Activated CD4-positive, alpha-beta T cell treated with anti-CD3 and anti-CD28 coated beads, Interleukin-2, amount 10 ng/mL, durations not matched to agents 7 days and 5 days (primary cell): ENCODE measurements at regions not wholly inside any gene's neighbourhood (a gene's known extent, or its start where the extent isn't known, plus 50 kb on each side); places are given as distances from the start of the nearest gene placed in this dataset.

Experiments
- CTCF ChIA-PET: fragments of 350-600 bp; sonication (Branson Sonifier 250); formaldehyde crosslinking; loops from one replicate; lab custom pipeline; 2021; ENCODE audit warnings: antibody characterized with exemption; lab: Charles Lee
- POLR2A ChIA-PET: fragments of 350-600 bp; sonication (Branson Sonifier 250); formaldehyde crosslinking; loops from one replicate; lab custom pipeline; 2021; ENCODE audit warnings: antibody characterized with exemption; lab: Charles Lee
- DNase-seq: peaks from one replicate; pipeline ENCODE4 v3.0.0-alpha.2; 2020
- H3K27ac Mint-ChIP-seq: one replicate; pipeline ENCODE4 v1.8.0; 2021; ENCODE audit warnings: mild to moderate bottlenecking, moderate library complexity, mixed read lengths
- H3K27me3 Mint-ChIP-seq: one replicate; pipeline ENCODE4 v1.8.0; 2021; ENCODE audit warnings: mixed read lengths
- H3K36me3 Mint-ChIP-seq: one replicate; pipeline ENCODE4 v1.8.0; 2021; ENCODE audit warnings: low read depth, mixed read lengths
- H3K4me1 Mint-ChIP-seq: one replicate; pipeline ENCODE4 v1.8.0; 2021; ENCODE audit warnings: mixed read lengths
- H3K4me3 Mint-ChIP-seq: one replicate; pipeline ENCODE4 v1.8.0; 2021; ENCODE audit warnings: mild to moderate bottlenecking, moderate library complexity, mixed read lengths
- H3K9me3 Mint-ChIP-seq: one replicate; pipeline ENCODE4 v1.8.0; 2021; ENCODE audit warnings: mixed read lengths

DNA sequence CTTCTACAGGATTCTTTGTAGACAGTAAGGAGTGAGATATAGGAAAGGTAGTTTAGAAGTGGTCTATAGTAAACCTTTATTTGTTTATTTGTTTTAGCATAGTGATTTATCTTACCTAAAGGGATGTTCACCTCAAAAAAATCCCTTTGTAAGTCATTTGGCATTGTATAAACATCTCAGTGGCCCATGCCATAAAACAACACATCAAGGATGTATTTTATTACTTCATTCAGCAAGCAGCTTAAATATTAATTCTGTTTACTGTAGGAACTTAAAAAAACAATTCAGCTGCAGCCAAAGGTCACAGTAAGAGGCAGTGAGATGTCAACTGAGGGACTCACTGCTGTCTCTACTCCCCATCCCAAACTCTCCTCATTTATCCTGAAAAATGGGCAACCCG, 452.7 kb downstream of the HINT1 start:
- DNase-seq = no peak
- ChIA-PET POLR2A (no interaction called here), CTCF (no interaction called here)
- Mint-ChIP-seq H3K36me3 (no peaks in the 10 kb centered on the region), H3K27ac (no peak overlapping the region), H3K4me1 (no peaks in the 10 kb centered on the region), H3K9me3 (no peaks in the 10 kb centered on the region), H3K4me3 (no peak overlapping the region), H3K27me3 (peaks cover 1% of the 10 kb centered on the region)

DNA sequence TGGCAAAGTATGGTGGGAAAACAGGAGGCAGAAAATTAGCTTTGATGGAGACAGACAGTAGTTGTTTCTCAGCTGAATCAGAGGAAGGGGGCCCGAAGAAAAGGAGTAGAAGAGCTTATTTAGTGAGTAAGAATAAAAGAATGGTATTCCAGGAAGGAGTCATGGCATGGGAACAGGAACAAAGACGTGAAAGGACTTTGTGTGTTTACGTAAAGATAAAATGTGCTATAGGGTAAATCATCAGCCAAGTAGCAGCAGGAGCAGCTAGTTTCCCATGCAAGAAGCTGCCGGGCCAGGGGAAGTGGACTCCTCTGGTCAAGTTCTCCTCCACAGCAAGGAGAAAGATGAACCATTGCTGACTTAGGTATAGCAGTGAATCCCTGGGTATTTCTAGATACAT, 454.5 kb downstream of the HINT1 start:
- no peak for DNase-seq
- no peaks in the 10 kb centered on the region for H3K4me1 Mint-ChIP-seq
- H3K36me3 Mint-ChIP-seq = no peaks in the 10 kb centered on the region
- ChIA-PET POLR2A (no interaction called here), CTCF (no interaction called here)
- H3K9me3 Mint-ChIP-seq = no peaks in the 10 kb centered on the region
- peaks cover 1% of the 10 kb centered on the region for H3K27me3 Mint-ChIP-seq
- H3K4me3 Mint-ChIP-seq = no peak overlapping the region
- H3K27ac Mint-ChIP-seq = no peak overlapping the region

DNA sequence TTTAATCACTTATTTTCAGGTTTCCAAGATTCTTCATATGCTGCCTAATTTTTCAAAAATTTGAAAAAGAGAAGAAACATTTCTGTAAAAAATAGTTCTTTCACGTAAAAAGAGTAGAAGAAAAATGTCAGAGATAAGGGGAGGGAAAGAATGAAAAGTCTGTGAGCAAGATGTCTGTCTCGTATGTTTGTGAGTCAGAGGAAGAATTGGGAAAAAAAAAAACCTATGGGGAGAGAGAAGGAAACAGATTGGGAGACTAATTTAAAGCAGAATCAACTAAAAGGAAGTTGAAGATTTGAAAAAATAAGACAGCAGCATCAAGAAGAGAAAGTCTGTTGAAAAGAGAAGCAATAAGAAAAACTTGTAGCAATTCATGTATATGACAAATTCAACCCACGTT, 456.3 kb downstream of the HINT1 start:
- H3K4me3 Mint-ChIP-seq = no peak overlapping the region
- no peak overlapping the region for H3K27ac Mint-ChIP-seq
- H3K27me3 Mint-ChIP-seq = peaks cover 1% of the 10 kb centered on the region
- no peaks in the 10 kb centered on the region for H3K4me1 Mint-ChIP-seq
- H3K9me3 Mint-ChIP-seq = no peaks in the 10 kb centered on the region
- DNase-seq = no peak
- ChIA-PET CTCF (no interaction called here), POLR2A (interaction anchor here (0.6 kb wide), 1 partner anchor 49 kb away, joined by 3 read pairs; no protein-coding TSS in a partner anchor)
- no peaks in the 10 kb centered on the region for H3K36me3 Mint-ChIP-seq

DNA sequence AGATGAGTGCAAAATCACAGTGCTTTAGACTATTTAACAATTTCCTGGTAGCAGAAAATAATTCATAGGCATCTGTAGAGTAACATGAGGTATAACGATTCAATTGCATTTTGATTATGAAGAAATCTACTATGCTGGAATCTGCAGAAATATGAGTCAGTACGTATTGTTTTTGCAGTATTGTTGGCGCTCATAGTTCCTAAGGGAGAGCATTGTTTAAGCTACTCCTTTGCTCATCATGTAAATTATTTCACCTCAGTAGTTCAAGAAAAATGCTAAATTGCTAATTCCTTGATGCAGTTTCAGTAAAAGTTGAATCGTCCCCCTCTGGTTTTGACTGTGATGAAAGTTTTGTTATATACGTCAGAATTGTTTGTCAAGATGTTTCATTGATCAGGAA, 458.4 kb downstream of the HINT1 start:
- no peak overlapping the region for H3K4me3 Mint-ChIP-seq
- H3K27me3 Mint-ChIP-seq = no peaks in the 10 kb centered on the region
- ChIA-PET POLR2A (no interaction called here), CTCF (no interaction called here)
- no peaks in the 10 kb centered on the region for H3K36me3 Mint-ChIP-seq
- DNase-seq = no peak
- no peak overlapping the region for H3K27ac Mint-ChIP-seq
- H3K4me1 Mint-ChIP-seq = no peaks in the 10 kb centered on the region
- no peaks in the 10 kb centered on the region for H3K9me3 Mint-ChIP-seq

DNA sequence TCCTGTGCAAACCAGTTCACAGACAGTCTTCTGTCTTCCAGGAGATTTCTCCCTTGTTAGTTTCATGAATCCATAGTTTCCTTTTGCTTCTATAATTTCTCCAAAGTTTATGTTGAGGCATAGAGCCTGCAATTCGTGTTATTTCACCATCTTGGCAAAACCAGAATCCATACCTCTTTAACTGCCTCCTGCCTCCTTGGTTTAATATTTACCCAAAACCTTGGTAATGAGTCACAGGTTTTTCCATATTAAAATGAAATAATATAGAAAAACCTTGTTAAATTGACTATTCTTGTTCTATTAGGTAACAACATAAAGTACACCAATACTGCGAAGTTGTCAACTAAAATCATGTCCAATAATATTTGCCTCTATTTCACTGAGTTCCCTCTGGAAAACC, 459.7 kb downstream of the HINT1 start:
- CTCF ChIA-PET = no interaction called here
- Mint-ChIP-seq H3K27me3 (no peaks in the 10 kb centered on the region), H3K4me1 (no peaks in the 10 kb centered on the region)

DNA sequence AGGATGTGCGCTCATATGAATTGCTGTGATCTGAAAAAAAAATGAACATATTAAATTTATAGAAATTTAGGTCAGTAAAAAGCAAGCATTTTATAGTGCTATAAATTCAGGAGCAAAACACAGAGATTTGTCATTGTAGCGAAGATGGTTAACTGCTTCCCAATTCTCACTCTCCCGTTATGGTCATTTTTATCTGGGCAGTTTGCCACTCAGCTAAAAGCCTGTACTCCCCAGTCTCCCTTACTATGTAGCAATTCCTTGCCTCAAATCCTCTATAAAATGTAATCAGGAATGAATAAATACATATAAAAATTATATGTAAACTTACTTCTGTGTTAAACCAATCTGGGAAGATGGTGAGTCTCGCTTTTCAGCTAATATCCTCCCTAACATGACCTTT, 471.5 kb downstream of the HINT1 start:
- POLR2A ChIA-PET = no interaction called here

More for the DNA sequence above, 459.7 kb downstream of the HINT1 start:
- Mint-ChIP-seq H3K27ac (no peak overlapping the region), H3K9me3 (no peaks in the 10 kb centered on the region), H3K36me3 (no peaks in the 10 kb centered on the region), H3K4me3 (no peak overlapping the region)
- no peak for DNase-seq
- POLR2A ChIA-PET = no interaction called here

DNA sequence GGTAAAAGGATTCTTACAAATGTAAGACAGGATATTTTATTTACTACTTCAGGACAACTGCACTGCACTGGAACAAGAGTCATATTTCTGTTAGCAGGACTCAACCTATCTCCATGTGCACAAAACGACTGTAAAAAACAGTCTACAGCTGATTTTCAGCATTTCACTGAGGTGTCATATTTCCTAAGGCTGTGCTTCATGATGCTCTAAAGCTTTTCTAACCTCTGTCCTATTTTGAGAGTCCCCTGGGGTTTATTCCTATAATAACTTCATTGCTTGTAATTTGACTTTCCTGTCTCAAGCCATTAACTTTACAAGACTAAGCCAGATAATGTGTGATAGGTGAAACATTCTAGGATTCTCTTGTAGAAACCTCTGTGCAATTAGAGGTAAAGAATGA, 472.3 kb downstream of the HINT1 start:
- Mint-ChIP-seq H3K4me1 (no peaks in the 10 kb centered on the region), H3K27ac (no peak overlapping the region), H3K36me3 (no peaks in the 10 kb centered on the region), H3K27me3 (peaks cover 13% of the 10 kb centered on the region), H3K4me3 (no peak overlapping the region), H3K9me3 (no peaks in the 10 kb centered on the region)
- CTCF ChIA-PET = no interaction called here
- POLR2A ChIA-PET = no interaction called here
- DNase-seq = no peak

More for the DNA sequence above, 471.5 kb downstream of the HINT1 start:
- no peaks in the 10 kb centered on the region for H3K9me3 Mint-ChIP-seq
- H3K27me3 Mint-ChIP-seq = peaks cover 13% of the 10 kb centered on the region
- no peak overlapping the region for H3K27ac Mint-ChIP-seq
- H3K4me1 Mint-ChIP-seq = no peaks in the 10 kb centered on the region
- no peak for DNase-seq
- no peak overlapping the region for H3K4me3 Mint-ChIP-seq
- H3K36me3 Mint-ChIP-seq = no peaks in the 10 kb centered on the region
- CTCF ChIA-PET = no interaction called here

DNA sequence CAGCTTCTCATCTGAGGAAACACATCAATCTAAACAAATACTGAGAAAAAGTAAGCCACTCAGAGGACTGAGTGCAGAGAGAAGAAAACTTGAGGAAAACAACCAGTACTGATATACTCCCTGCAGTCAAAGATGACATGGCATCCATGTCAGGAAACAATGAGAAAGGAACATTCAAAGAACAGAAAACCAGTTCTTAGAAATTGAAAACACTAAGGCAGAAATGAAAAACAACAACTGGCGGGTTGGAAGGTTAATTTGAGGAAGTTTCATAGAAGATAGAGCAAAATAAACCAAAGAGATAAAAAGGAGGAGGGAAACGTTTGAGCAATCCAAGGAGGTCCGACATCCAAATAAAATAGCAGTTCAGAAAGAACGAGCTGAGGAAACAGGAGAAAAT, 475.2 kb downstream of the HINT1 start:
- ChIA-PET CTCF (no interaction called here), POLR2A (no interaction called here)
- H3K4me3 Mint-ChIP-seq = no peak overlapping the region
- peaks cover 13% of the 10 kb centered on the region for H3K27me3 Mint-ChIP-seq
- DNase-seq = no peak
- H3K27ac Mint-ChIP-seq = no peak overlapping the region
- H3K4me1 Mint-ChIP-seq = no peaks in the 10 kb centered on the region
- no peaks in the 10 kb centered on the region for H3K36me3 Mint-ChIP-seq
- no peaks in the 10 kb centered on the region for H3K9me3 Mint-ChIP-seq

DNA sequence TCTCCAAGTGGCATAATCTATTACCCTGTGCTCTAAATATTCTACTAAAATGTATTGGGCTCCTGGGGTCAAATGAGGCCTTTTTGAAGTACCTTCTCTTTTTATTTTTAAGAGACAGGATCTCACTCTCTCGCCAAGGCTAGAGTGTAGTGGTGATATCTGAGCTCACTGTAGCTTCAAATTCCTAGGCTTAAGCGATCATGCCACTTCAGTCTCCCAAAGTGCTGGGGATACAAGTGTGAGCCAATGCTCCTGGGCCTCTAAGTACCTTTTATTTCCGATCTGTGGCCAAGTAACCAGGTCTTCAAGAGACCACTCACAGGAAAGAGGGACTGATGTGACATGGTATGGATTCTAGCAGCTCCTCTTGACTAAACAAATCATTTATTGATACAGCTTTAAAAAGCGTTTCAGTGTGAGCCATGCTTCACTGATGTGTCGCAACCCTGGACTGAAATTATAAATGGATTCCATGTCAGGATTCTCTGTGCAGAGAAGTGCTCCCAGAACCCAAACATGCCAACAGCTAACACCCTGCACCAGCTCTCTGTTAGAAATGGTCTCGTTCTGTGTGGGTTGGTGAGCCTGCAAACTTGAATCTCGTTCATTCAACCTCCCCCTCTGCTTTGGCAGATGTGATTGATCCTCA, 477.8 kb downstream of the HINT1 start:
- CTCF ChIA-PET = no interaction called here
- Mint-ChIP-seq H3K27me3 (peaks cover 13% of the 10 kb centered on the region), H3K27ac (no peak overlapping the region), H3K9me3 (no peaks in the 10 kb centered on the region), H3K4me1 (no peaks in the 10 kb centered on the region), H3K36me3 (no peaks in the 10 kb centered on the region), H3K4me3 (no peak overlapping the region)
- POLR2A ChIA-PET = no interaction called here
- DNase-seq = no peak

DNA sequence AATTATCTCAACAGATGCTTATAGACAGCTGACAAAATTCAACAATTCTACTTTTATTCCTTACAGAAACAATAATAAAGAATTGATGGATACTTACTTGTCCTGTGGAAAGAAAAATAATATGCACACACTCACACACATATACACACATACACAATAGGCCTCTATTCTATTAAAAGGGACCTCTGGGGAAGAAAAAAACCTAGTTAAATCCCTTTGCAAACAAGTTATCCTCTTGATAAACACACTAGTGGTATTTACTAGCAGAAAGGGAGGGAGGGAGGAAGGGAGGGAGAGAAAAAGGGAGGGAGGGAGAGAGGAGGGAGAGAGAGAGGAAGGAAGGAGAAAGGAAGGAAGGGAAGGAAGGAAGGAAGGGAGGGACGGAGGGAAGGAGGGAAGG, 486.4 kb downstream of the HINT1 start:
- no peak for DNase-seq
- CTCF ChIA-PET = no interaction called here
- Mint-ChIP-seq H3K36me3 (no peaks in the 10 kb centered on the region), H3K27ac (no peak overlapping the region), H3K9me3 (no peaks in the 10 kb centered on the region), H3K27me3 (no peaks in the 10 kb centered on the region), H3K4me3 (no peak overlapping the region), H3K4me1 (no peaks in the 10 kb centered on the region)
- POLR2A ChIA-PET = no interaction called here

DNA sequence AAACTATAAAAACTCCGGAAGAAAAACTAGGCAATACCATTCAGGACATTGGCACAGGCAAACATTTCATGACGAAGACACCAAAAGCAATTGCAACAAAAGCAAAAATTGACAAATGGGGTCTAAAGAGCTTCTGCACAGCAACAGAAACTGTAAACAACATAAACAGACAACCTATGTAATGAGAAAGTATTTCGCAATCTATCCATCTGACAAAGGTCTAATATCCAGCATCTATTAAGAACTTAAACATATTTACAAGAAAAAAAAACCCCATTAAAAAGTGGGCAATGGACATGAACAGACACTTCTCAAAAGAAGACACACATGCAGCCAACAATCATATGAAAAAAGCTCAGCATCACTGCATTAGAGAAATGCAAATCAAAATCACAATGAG, 498.6 kb downstream of the HINT1 start:
- no peaks in the 10 kb centered on the region for H3K9me3 Mint-ChIP-seq
- no peaks in the 10 kb centered on the region for H3K27me3 Mint-ChIP-seq
- no peaks in the 10 kb centered on the region for H3K4me1 Mint-ChIP-seq
- DNase-seq = no peak
- ChIA-PET POLR2A (no interaction called here), CTCF (no interaction called here)
- H3K27ac Mint-ChIP-seq = no peak overlapping the region
- H3K36me3 Mint-ChIP-seq = no peaks in the 10 kb centered on the region
- no peak overlapping the region for H3K4me3 Mint-ChIP-seq

DNA sequence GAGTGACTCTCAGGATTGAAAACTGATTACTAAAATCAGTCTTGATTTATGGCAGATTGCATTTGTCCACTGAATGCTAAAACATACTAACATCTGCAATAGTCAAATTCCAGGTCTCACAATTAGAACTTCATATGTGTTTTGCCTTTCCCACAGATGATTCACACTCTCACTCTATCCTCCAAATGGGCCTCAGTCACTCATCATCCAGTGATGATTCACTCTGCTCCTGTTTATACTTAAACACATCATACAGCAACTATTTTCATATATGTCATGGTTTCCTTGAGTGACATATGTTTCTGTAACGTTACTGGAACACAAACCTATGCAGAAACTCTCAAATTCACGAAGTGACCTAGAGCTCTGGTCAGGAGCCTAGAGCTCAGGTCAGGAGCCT, 512.9 kb downstream of the HINT1 start:
- H3K27ac Mint-ChIP-seq = no peak overlapping the region
- H3K36me3 Mint-ChIP-seq = no peaks in the 10 kb centered on the region
- H3K9me3 Mint-ChIP-seq = no peaks in the 10 kb centered on the region
- POLR2A ChIA-PET = no interaction called here
- H3K4me1 Mint-ChIP-seq = no peaks in the 10 kb centered on the region
- CTCF ChIA-PET = no interaction called here
- H3K4me3 Mint-ChIP-seq = no peak overlapping the region
- DNase-seq = no peak
- H3K27me3 Mint-ChIP-seq = peaks cover 3% of the 10 kb centered on the region

DNA sequence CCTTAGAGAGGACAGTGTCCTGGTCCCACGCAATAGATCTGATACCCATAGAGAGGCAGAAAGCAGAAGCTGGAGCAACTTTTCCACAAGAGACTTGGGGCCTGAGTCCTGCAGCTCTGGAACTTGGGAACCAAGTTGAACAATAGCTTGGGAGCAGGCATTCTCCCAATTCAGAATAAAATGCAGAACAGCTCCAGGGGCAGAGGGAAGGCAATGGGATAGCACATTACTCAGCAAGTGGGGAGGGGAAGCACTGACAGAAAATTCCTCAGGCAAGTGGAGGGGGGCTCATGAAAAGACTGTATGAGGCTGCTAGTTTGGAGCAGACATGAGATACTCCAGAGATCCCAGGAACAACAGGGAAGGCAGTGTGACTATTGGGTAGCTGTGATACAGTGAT, 513.6 kb downstream of the HINT1 start:
- Mint-ChIP-seq H3K4me1 (no peaks in the 10 kb centered on the region), H3K27ac (no peak overlapping the region), H3K36me3 (no peaks in the 10 kb centered on the region), H3K27me3 (peaks cover 3% of the 10 kb centered on the region), H3K9me3 (no peaks in the 10 kb centered on the region), H3K4me3 (no peak overlapping the region)
- no peak for DNase-seq
- ChIA-PET POLR2A (no interaction called here), CTCF (no interaction called here)

DNA sequence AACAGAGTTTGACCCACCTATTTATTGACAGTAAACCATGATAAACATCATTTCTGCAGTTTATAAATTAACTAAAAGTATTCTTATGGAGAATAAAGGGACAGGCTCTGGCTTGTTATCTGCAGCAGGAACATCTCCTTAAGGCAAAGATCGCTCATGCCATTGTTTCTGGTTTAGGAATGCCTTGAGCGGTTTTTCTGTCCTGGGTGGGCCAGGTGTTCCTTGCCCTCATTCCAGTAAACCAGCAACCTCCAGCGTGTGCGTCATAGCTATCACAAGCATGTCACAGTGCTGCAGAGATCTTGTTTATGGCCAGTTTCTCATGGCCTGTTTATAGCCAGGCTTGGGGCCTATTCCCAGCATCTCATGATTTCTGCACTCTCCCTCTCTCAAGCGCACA, 521.7 kb downstream of the HINT1 start:
- H3K27ac Mint-ChIP-seq = no peak overlapping the region
- H3K36me3 Mint-ChIP-seq = no peaks in the 10 kb centered on the region
- no peaks in the 10 kb centered on the region for H3K27me3 Mint-ChIP-seq
- POLR2A ChIA-PET = no interaction called here
- no peak overlapping the region for H3K4me3 Mint-ChIP-seq
- H3K4me1 Mint-ChIP-seq = no peaks in the 10 kb centered on the region
- no peak for DNase-seq
- peaks cover 6% of the 10 kb centered on the region for H3K9me3 Mint-ChIP-seq
- CTCF ChIA-PET = no interaction called here
